ENCODE measurements at regions not wholly inside any gene's neighbourhood (a gene's known extent, or its start where the extent isn't known, plus 50 kb on each side); places are given as distances from the start of the nearest gene placed in this dataset.
"Not testable (repeated sequence)": the region's sequence is repeated elsewhere in the genome, so short reads cannot be mapped to it uniquely, and the experiment has no call there.

DNA sequence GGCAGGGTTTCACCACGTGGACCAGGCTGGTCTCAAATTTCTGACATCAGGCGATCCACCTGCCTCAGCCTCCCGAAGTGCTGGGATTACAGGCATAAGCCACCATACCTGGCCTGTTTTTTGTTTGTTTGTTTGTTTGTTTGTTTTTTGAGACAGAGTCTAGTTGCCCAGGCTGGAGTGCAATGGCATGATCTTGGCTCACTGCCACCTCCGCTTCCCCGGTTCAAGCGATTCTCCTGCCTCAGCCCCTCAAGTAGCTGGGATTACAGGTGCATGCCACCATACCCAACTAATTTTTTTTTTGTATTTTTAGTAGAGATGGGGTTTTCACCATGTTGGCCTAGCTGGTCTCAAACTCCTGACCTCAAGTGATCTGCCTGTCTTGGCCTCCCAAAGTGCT, 61.8 kb upstream of the SPDYE9 start:
- H3K27me3 ChIP-seq (ENCODE audit: control insufficient read depth, low read length); H3K36me3 ChIP-seq (ENCODE audit: control insufficient read depth, low read length); H3K4me3 ChIP-seq (ENCODE audit: low read length); H3K9me3 ChIP-seq (ENCODE audit: control insufficient read depth, insufficient read depth, low read length); H3K4me1 ChIP-seq (ENCODE audit: control insufficient read depth, low read length); H3K9me2 ChIP-seq (replicated peaks; ENCODE audit: control insufficient read depth, low read length); H4K20me1 ChIP-seq (ENCODE audit: control insufficient read depth, insufficient read depth, low read depth, low read length); H3K27ac ChIP-seq (ENCODE audit: low read depth, low read length); H3K79me2 ChIP-seq (ENCODE audit: control insufficient read depth, low read length); H3K4me2 ChIP-seq (ENCODE audit: low read length); H3F3A ChIP-seq (ENCODE audit: control insufficient read depth, insufficient read depth): not testable (repeated sequence)

GRCh38 chr7:73143993-73144392, 58.2 kb upstream of the SPDYE9 start:
- H3K9me2 ChIP-seq (replicated peaks; ENCODE audit: control insufficient read depth, low read length); H3K4me1 ChIP-seq (ENCODE audit: control insufficient read depth, low read length); H3K9me3 ChIP-seq (ENCODE audit: control insufficient read depth, insufficient read depth, low read length); H3K4me3 ChIP-seq (ENCODE audit: low read length); H3K27me3 ChIP-seq (ENCODE audit: control insufficient read depth, low read length); H4K20me1 ChIP-seq (ENCODE audit: control insufficient read depth, insufficient read depth, low read depth, low read length); H3K27ac ChIP-seq (ENCODE audit: low read depth, low read length); H3F3A ChIP-seq (ENCODE audit: control insufficient read depth, insufficient read depth); H3K4me2 ChIP-seq (ENCODE audit: low read length); H3K79me2 ChIP-seq (ENCODE audit: control insufficient read depth, low read length); H3K36me3 ChIP-seq (ENCODE audit: control insufficient read depth, low read length): not testable (repeated sequence)

DNA sequence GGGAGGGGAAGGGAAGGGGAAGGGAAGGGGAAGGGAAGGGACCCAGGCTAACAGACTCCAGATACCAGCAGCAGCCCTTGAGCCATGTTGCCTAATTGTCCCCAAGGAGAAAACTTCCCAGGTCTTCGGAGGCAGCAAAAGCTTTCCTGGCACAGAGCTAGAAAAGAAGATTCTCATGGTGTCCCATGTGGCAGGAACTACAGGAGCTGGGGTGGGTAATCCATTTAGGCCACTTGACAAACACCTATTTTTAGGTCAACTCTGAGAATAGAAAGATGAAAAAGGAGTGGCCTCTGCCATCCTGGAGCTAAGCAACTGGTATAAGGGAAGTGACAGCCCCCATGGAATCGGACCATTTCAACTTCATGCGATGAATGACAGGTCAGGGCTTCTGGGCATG, 52.1 kb upstream of the SPDYE9 start:
- not testable (repeated sequence) for H3K79me2 ChIP-seq (ENCODE audit: control insufficient read depth, low read length); H4K20me1 ChIP-seq (ENCODE audit: control insufficient read depth, insufficient read depth, low read depth, low read length)

More for the DNA sequence above, 52.1 kb upstream of the SPDYE9 start:
- not testable (repeated sequence) for H3K4me3 ChIP-seq (ENCODE audit: low read length); H3K4me1 ChIP-seq (ENCODE audit: control insufficient read depth, low read length); H3F3A ChIP-seq (ENCODE audit: control insufficient read depth, insufficient read depth); H3K4me2 ChIP-seq (ENCODE audit: low read length); H3K9me3 ChIP-seq (ENCODE audit: control insufficient read depth, insufficient read depth, low read length); H3K27me3 ChIP-seq (ENCODE audit: control insufficient read depth, low read length); H3K27ac ChIP-seq (ENCODE audit: low read depth, low read length); H3K36me3 ChIP-seq (ENCODE audit: control insufficient read depth, low read length); H3K9me2 ChIP-seq (replicated peaks; ENCODE audit: control insufficient read depth, low read length)
